NCI-H2081 treated with DMSO at 0.1 percent for 48 hours (cell line): ENCODE measurements at regions not wholly inside any gene's neighbourhood (a gene's known extent, or its start where the extent isn't known, plus 50 kb on each side); places are given as distances from the start of the nearest gene placed in this dataset.

Experiments
- DNase-seq: peaks from one replicate; lab custom pipeline; 2025; lab: John Stamatoyannopoulos, UW

DNA sequence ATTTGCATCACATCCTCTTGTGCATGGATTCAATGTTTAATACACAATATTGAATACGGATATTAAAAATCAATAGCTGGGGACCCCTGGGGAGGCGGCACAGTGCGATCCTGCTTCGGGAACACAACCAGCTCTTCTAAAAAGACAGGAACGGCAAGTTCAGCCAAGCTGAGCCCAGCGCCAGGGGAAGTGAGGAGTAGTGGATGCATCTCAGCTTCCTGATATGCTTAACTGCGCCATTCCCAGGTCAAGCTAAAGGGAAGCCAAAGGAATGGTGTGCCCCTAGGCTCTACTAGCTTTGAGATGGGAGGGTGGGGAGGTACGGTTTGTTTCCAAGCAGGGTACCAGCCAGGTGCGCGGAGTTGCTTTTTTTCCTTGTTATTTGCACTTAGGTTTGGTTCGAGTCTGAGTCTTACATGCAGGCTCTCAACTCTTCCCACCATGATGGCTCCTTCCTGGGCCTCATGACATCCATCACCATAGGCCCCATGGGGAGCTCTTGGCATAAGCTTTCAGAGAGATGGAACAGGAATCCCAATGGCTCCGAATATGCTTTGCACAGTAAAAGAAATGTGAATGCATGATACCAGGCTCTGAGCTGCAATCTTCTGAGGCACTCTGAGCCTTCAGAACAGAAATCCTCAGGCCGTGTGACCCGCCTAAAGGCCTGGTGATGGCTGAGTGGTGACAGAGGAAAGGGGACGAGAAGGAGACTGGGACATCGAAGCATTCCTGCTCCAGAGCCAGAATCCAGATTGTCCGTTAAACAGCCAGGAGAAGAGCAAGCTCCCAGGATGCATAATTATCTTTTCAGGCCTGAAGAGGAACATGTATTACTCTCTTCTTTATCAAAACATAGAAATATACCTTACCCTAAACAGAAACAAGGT, 51.8 kb upstream of the BCOR start:
- DNase-seq = no peak

DNA sequence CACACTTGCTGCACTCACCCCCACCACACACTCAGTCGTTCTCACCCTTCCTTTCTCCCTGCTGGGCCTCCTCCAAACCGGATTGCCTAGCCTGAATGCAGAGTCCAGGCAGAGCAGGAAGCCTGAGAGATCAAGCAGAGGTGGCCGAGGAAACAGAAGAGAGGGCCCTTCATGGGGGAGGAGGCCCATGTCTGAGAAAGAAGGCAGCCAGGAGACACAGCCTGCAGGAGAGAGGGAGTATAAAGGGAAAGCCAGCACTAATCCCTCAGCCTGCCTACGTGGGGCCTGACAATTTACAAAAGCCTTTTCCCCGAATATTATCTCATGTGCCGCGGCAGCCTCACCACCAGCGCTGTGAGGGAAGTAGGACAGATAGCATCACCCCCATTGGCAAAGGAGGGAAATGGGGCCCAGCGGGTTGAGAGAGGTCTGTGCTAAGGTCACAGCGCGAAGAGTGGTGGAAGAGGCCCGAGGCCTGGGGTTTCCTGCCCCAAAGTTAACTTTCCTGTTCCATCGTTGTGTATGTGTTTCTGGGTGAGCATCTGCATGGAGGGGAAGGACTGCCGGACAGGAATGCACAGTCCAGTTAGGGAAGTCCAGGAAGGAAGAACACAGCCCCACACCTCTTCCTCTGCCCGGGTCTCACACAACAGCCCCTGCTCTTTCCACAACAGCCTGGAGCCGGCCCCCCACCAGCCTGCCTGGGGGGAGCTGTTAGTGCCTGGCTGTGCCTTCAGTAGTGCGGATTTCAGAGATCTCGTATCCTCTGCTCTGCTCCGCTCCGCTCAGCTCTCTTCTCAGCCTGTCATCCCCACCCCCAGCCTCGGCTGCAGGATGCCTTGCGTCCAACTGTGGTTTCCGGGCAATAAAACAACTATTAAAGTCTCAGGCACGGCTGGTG, 50.9 kb upstream of the BCOR start:
- no peak for DNase-seq

GRCh38 chrX:40147971-40148370, 50.2 kb upstream of the BCOR start:
- DNase-seq = no peak
